H9 (cell line): ENCODE measurements at regions not wholly inside any gene's neighbourhood (a gene's known extent, or its start where the extent isn't known, plus 50 kb on each side); places are given as distances from the start of the nearest gene placed in this dataset.

Source experiments
- DNase-seq: peaks from one replicate; pipeline ENCODE4 v3.0.0-alpha.2; 2017
- H2AFZ ChIP-seq: one replicate; pipeline ENCODE4 v1.6.1; 2013; ENCODE audit warnings: mild to moderate bottlenecking, low read length, control low read depth, moderate library complexity
- H2AK5ac ChIP-seq: 2 replicates; pipeline ENCODE4 v1.6.1; 2013; ENCODE audit warnings: low read length, control low read depth, mixed read lengths; ENCODE audit not compliant: insufficient read length
- H2BK120ac ChIP-seq: one replicate; pipeline ENCODE4 v1.6.1; 2013; ENCODE audit warnings: low read depth, mild to moderate bottlenecking, low read length, control low read depth, inconsistent platforms; ENCODE audit not compliant: poor library complexity, severe bottlenecking
- H2BK12ac ChIP-seq: 2 replicates; pipeline ENCODE4 v1.6.1; 2013; ENCODE audit warnings: low read length, control low read depth, mixed read lengths, low read depth; ENCODE audit not compliant: insufficient read length
- H2BK15ac ChIP-seq: 2 replicates; pipeline ENCODE4 v1.6.1; 2013; ENCODE audit warnings: low read depth, low read length, control low read depth
- H2BK20ac ChIP-seq: one replicate; pipeline ENCODE4 v1.6.1; 2013; ENCODE audit warnings: low read depth, mild to moderate bottlenecking, low read length, control low read depth, inconsistent platforms; ENCODE audit not compliant: poor library complexity, severe bottlenecking
- H2BK5ac ChIP-seq: 2 replicates; pipeline ENCODE4 v1.6.1; 2013; ENCODE audit warnings: low read length, control low read depth, mixed read lengths; ENCODE audit not compliant: insufficient read length
- H3K14ac ChIP-seq: 2 replicates; pipeline ENCODE4 v1.6.1; 2013; ENCODE audit warnings: low read length, control low read depth; ENCODE audit not compliant: insufficient read depth
- H3K18ac ChIP-seq: 2 replicates; pipeline ENCODE4 v1.6.1; 2013; ENCODE audit warnings: low read depth, mild to moderate bottlenecking, mixed read lengths, low read length, control low read depth; ENCODE audit not compliant: insufficient read length
- H3K23ac ChIP-seq: 2 replicates; pipeline ENCODE4 v1.6.1; 2013; ENCODE audit warnings: low read length, control low read depth, mixed read lengths, low read depth; ENCODE audit not compliant: insufficient read length
- H3K23me2 ChIP-seq: 2 replicates; pipeline ENCODE4 v1.6.1; 2013; ENCODE audit warnings: low read depth, mild to moderate bottlenecking, mixed read lengths, low read length, control low read depth; ENCODE audit not compliant: insufficient read length, poor library complexity, severe bottlenecking
- H3K27ac ChIP-seq: 2 replicates; pipeline ENCODE4 v1.5.1; 2013; ENCODE audit warnings: low read length, control low read depth, mixed read lengths, low read depth; ENCODE audit not compliant: insufficient read length
- H3K27me3 ChIP-seq: 2 replicates; pipeline ENCODE4 v1.6.1; 2013; ENCODE audit warnings: low read length, control low read depth, inconsistent platforms; ENCODE audit not compliant: insufficient read depth
- H3K4ac ChIP-seq: 2 replicates; pipeline ENCODE4 v1.6.1; 2013; ENCODE audit warnings: low read depth, mild to moderate bottlenecking, control low read depth, inconsistent platforms, low read length, moderate library complexity
- H3K4me1 ChIP-seq: 2 replicates; pipeline ENCODE4 v1.6.1; 2013; ENCODE audit warnings: low read length, control low read depth, inconsistent platforms; ENCODE audit not compliant: insufficient read depth
- H3K4me2 ChIP-seq: 2 replicates; pipeline ENCODE4 v1.6.1; 2013; ENCODE audit warnings: low read length, control low read depth, mixed read lengths; ENCODE audit not compliant: insufficient read length, insufficient read depth
- H3K56ac ChIP-seq: 2 replicates; pipeline ENCODE4 v1.6.1; 2013; ENCODE audit warnings: low read depth, mild to moderate bottlenecking, mixed read lengths, low read length, control low read depth; ENCODE audit not compliant: insufficient read length
- H3K79me1 ChIP-seq: 2 replicates; pipeline ENCODE4 v1.6.1; 2013; ENCODE audit warnings: low read depth, mild to moderate bottlenecking, moderate library complexity, low read length, control low read depth, inconsistent platforms; ENCODE audit not compliant: insufficient read depth, poor library complexity, severe bottlenecking
- H3K79me2 ChIP-seq: 2 replicates; pipeline ENCODE4 v1.6.1; 2013; ENCODE audit warnings: low read length, control low read depth, inconsistent platforms; ENCODE audit not compliant: insufficient read depth
- H3K9ac ChIP-seq: 2 replicates; pipeline ENCODE4 v1.6.1; 2013; ENCODE audit warnings: low read length, control low read depth, mixed read lengths; ENCODE audit not compliant: insufficient read length; ENCODE audit errors: extremely low read depth
- H3K9me3 ChIP-seq: one replicate; pipeline ENCODE4 v1.6.1; 2013; ENCODE audit warnings: low read depth, low read length, inconsistent platforms; ENCODE audit not compliant: control insufficient read depth
- H3T11ph ChIP-seq: one replicate; pipeline ENCODE4 v1.6.1; 2013; ENCODE audit warnings: mild to moderate bottlenecking, low read length, control low read depth, inconsistent platforms
- H4K20me1 ChIP-seq: one replicate; pipeline ENCODE4 v1.6.1; 2013; ENCODE audit not compliant: control insufficient read depth, insufficient read length, insufficient read depth
- H4K5ac ChIP-seq: 2 replicates; pipeline ENCODE4 v1.6.1; 2013; ENCODE audit warnings: low read depth, mild to moderate bottlenecking, mixed read lengths, low read length, control low read depth; ENCODE audit not compliant: insufficient read length
- H4K8ac ChIP-seq: replicated peaks from 2 replicates; pipeline ENCODE4 v1.6.1; 2013; ENCODE audit warnings: low read length, control low read depth, mixed read lengths, low read depth; ENCODE audit not compliant: insufficient read length
- H4K91ac ChIP-seq: 2 replicates; pipeline ENCODE4 v1.6.1; 2013; ENCODE audit warnings: low read depth, mild to moderate bottlenecking, moderate library complexity, mixed read lengths, low read length, control low read depth; ENCODE audit not compliant: insufficient read length
- H3K27ac Mint-ChIP-seq, 3 experiments: 2 replicates in 2 of 3; 3 replicates in 1 of 3; pipeline ENCODE4 v1.8.0; 2020 to 2021; ENCODE audit warnings: mixed read lengths in 3 of 3, mild to moderate bottlenecking in 1 of 3, moderate library complexity in 1 of 3
- H3K27me3 Mint-ChIP-seq: 2 replicates; pipeline ENCODE4 v1.8.0; 2021; ENCODE audit warnings: low read depth, mild to moderate bottlenecking, moderate library complexity, mixed read lengths
- H3K36me3 Mint-ChIP-seq, 3 experiments: 2 replicates in 2 of 3; 3 replicates in 1 of 3; pipeline ENCODE4 v1.8.0; 2020 to 2021; ENCODE audit warnings: low read depth in 3 of 3, mixed read lengths in 3 of 3; ENCODE audit not compliant: insufficient read depth in 1 of 3
- H3K4me1 Mint-ChIP-seq, 2 experiments: 2 replicates each; pipeline ENCODE4 v1.8.0; 2020; ENCODE audit warnings: mixed read lengths in 2 of 2
- H3K4me3 Mint-ChIP-seq, 2 experiments: 2 replicates in 1 of 2; 3 replicates in 1 of 2; pipeline ENCODE4 v1.8.0; 2020 to 2021; ENCODE audit warnings: mild to moderate bottlenecking in 2 of 2, mixed read lengths in 2 of 2, moderate library complexity in 1 of 2
- H3K9me3 Mint-ChIP-seq, 2 experiments: 2 replicates in 1 of 2; 3 replicates in 1 of 2; pipeline ENCODE4 v1.8.0; 2020; ENCODE audit warnings: mild to moderate bottlenecking in 2 of 2, mixed read lengths in 2 of 2, moderate library complexity in 1 of 2
- CTCF ChIP-seq: fragments of 200-600 bp; sonication (generic); conservative IDR thresholded peaks from 3 replicates; pipeline ENCODE4 v1.8.0; 2021; ENCODE audit warnings: antibody characterized with exemption, mild to moderate bottlenecking
- WGBS: extraction: QIAGEN DNeasy Blood & Tissue Kit; methylation state at CpG from one replicate; pipeline ENCODE4 v1.1.7; 2013; ENCODE audit warnings: missing lambda C conversion rate, low lambda C conversion rate, mixed read lengths; ENCODE audit not compliant: insufficient read length; ENCODE audit errors: extremely low coverage; 5-methylcytosine and 5-hydroxymethylcytosine counted together

- Histone ChIP-seq H3K23ac (no peak overlapping the region), H2BK20ac (no peak overlapping the region), H3K18ac (no peak overlapping the region), H4K91ac (no peak overlapping the region), H3K9me3 (no peaks in the 10 kb centered on the region), H3T11ph (no peak overlapping the region), H3K4me2 (no peak overlapping the region), H3K56ac (no peak overlapping the region), H3K4ac (no peak overlapping the region), H4K5ac (no peak overlapping the region), H3K79me2 (no peaks in the 10 kb centered on the region), H3K9ac (no peak overlapping the region), H3K27ac (no peak overlapping the region), H2BK5ac (no peak overlapping the region), H3K79me1 (no peaks in the 10 kb centered on the region), H3K14ac (no peak overlapping the region), H3K27me3 (no peaks in the 10 kb centered on the region), H2AFZ (no peak overlapping the region), H2BK15ac (no peak overlapping the region), H2AK5ac (no peak overlapping the region), H4K20me1 (no peaks in the 10 kb centered on the region), H3K23me2 (no peaks in the 10 kb centered on the region), H3K4me1 (no peaks in the 10 kb centered on the region), H2BK12ac (no peak overlapping the region), H2BK120ac (no peak overlapping the region), H4K8ac (no peak overlapping the region)
- Mint-ChIP-seq H3K36me3 (no peaks in the 10 kb centered on the region), H3K27me3 (no peaks in the 10 kb centered on the region), H3K4me1 (no peaks in the 10 kb centered on the region; a peak in 1 of 4 replicates), H3K27ac (no peak overlapping the region), H3K9me3 (no peaks in the 10 kb centered on the region), H3K4me3 (no peak overlapping the region)
- WGBS, result no CpG with 5 or more reads among the region's 1 CpG
- no peak for DNase-seq
- no peak for TF ChIP-seq CTCF
These were observed 409.4 kb downstream of the PDCD6IP start for GRCh38 chr3:34207806-34208205.
